Stomach (tissue), 8 donors: ENCODE measurements at regions not wholly inside any gene's neighbourhood (a gene's known extent, or its start where the extent isn't known, plus 50 kb on each side); places are given as distances from the start of the nearest gene placed in this dataset.

Experiments
- DNase-seq, 2 donors: peaks; one replicate each; pipeline versions ENCODE4 v3.0.0 to v3.0.0-alpha.2; 2013 to 2019
- H3K27ac ChIP-seq, 5 donors: fragments of 200-600 bp in 4 of 5; sonication (generic) in 4 of 5; one replicate each; pipeline ENCODE4 v1.5.1; 2013 to 2019; ENCODE audit warnings: mild to moderate bottlenecking in 1 of 5, moderate library complexity in 1 of 5
- H3K27me3 ChIP-seq, 3 donors: fragments of 200-600 bp; sonication (generic); one replicate each; pipeline ENCODE4 v1.5.1; 2017 to 2019; ENCODE audit warnings: mixed run types in 1 of 3
- H3K36me3 ChIP-seq, 4 donors: fragments of 200-600 bp; sonication (generic); 1 replicate in 3 of 4; 2 replicates in 1 of 4; pipeline ENCODE4 v1.5.1; 2016 to 2019
- H3K4me1 ChIP-seq, 4 donors: fragments of 200-600 bp; sonication (generic); one replicate each; pipeline ENCODE4 v1.5.1; 2016 to 2019
- H3K4me3 ChIP-seq, 4 donors: fragments of 200-600 bp; sonication (generic) in 3 of 4; one replicate each; pipeline ENCODE4 v1.5.1; 2016 to 2019; ENCODE audit warnings: mild to moderate bottlenecking in 1 of 4
- H3K9me3 ChIP-seq, 4 donors: fragments of 200-600 bp; sonication (generic); one replicate each; pipeline ENCODE4 v1.5.1; 2016 to 2019
- EP300 ChIP-seq: sonication (generic); formaldehyde crosslinking; IDR thresholded peaks from one replicate; pipeline ENCODE4 v1.6.1; 2017; ENCODE audit warnings: antibody characterized with exemption
- POLR2A ChIP-seq, 4 donors: fragments of 450-650 bp; IDR thresholded peaks; one replicate each; pipeline ENCODE4 v1.6.1; 2016; ENCODE audit warnings: antibody characterized with exemption in 4 of 4, control low read depth in 2 of 4, mild to moderate bottlenecking in 1 of 4, moderate library complexity in 1 of 4
- POLR2AphosphoS5 ChIP-seq, 3 donors: sonication (generic); formaldehyde crosslinking; IDR thresholded peaks; one replicate each; pipeline ENCODE4 v1.6.1; 2016; ENCODE audit warnings: antibody characterized with exemption in 3 of 3
- WGBS, 5 donors: extraction: QIAGEN DNeasy Blood & Tissue Kit in 3 of 5; methylation state at CpG; one replicate each; pipeline versions ENCODE4 v1.1.5 to v1.1.7; 2013 to 2018; 5-methylcytosine and 5-hydroxymethylcytosine counted together
- intact Hi-C: fragments of 100-400 bp; cut with DNase I; formaldehyde crosslinking; loops from one replicate; pipeline ENCODE4 v1.15.1; 2023; ENCODE audit warnings: low total_unique reads
- TF ChIP-seq, protein P1 (sequence below), 7 experiments: fragments of 450-650 bp in 4 of 7; fragments of 200-600 bp in 3 of 7; sonication (generic) in 3 of 7; IDR thresholded peaks; one replicate each; pipeline ENCODE4 v1.5.1; 2016 to 2019; ENCODE audit warnings: antibody characterized with exemption in 7 of 7, control low read depth in 2 of 7, mild to moderate bottlenecking in 1 of 7
- donor health status: healthy with polysubstance abuse.
- donor health status: Bipolar disorder and iron deficiency.
- donor health status: healthy.

DNA sequence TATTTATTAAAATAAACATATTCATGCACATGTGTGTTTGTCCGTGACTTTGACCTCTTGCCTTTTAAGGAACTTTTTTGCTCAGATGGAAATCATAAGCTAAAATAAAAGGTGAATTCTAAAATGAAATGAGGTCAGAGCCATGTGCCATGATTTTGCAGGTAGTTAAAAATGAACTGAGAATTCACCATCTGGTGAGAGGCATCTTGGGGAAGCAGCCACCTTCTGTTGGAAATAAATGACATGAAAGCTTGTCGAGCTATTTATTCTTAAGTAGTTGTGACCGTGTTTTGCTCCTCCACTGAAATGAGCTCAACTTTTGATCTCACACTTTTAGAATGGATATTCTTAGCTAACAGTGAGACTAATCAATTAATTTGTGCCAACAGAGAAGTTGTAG, 56.8 kb upstream of the CNOT2 start:
- H3K36me3 ChIP-seq, result no peaks in the 10 kb centered on the region
- intact Hi-C loops, result no loop called here
- no peak overlapping the region for H3K27ac ChIP-seq
- H3K9me3 ChIP-seq, result no peaks in the 10 kb centered on the region
- no peaks in the 10 kb centered on the region for H3K27me3 ChIP-seq
- no peak for DNase-seq
- no peaks in the 10 kb centered on the region for H3K4me1 ChIP-seq
- WGBS, 5 donors, result 76 to 88% (median 78%) methylated on average over 3 of the region's 3 CpGs
- H3K4me3 ChIP-seq, result no peak overlapping the region
- TF ChIP-seq POLR2A (IDR thresholded peaks at IDR 0.05), result no peak
- TF ChIP-seq POLR2AphosphoS5 (IDR thresholded peaks at IDR 0.05), result no peak
- TF ChIP-seq, protein P1, sequence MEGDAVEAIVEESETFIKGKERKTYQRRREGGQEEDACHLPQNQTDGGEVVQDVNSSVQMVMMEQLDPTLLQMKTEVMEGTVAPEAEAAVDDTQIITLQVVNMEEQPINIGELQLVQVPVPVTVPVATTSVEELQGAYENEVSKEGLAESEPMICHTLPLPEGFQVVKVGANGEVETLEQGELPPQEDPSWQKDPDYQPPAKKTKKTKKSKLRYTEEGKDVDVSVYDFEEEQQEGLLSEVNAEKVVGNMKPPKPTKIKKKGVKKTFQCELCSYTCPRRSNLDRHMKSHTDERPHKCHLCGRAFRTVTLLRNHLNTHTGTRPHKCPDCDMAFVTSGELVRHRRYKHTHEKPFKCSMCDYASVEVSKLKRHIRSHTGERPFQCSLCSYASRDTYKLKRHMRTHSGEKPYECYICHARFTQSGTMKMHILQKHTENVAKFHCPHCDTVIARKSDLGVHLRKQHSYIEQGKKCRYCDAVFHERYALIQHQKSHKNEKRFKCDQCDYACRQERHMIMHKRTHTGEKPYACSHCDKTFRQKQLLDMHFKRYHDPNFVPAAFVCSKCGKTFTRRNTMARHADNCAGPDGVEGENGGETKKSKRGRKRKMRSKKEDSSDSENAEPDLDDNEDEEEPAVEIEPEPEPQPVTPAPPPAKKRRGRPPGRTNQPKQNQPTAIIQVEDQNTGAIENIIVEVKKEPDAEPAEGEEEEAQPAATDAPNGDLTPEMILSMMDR (IDR thresholded peaks at IDR 0.05), result no peak
- no peak for TF ChIP-seq EP300

DNA sequence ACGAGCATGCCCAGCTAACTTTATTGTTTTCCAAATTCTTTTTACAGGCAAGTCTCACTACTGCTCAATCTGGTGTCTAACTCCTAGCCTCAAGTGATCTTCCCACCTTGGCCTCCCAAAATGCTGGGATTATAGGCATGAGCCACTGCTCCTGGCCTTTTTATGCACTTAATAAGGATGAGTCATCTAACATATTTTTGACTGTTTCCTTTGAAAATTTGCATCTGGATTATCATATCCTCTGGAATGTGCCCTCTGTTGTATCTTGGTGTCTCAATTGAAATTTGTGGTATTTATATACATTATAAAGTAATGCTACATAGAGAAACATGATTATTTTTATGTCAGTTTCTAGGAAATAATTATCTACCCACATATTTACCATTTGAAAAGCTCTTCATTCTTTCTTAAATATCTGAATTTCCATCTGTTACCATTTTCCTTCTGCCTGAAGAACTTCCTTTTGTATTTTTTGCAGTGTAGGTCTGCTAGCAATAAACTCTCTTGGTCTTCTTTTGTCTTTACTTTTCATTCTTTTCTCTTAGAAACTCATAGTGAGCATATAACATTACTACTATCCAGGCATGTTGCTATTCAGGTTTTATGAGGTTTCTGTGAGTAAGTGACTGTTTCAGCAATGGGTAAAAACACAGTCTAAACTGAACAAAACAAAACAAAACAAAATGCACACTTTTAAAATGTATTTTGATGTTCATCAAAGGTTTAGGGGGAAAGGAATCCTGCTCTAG, 52.8 kb upstream of the CNOT2 start:
- H3K4me3 ChIP-seq, result no peak overlapping the region
- no peak overlapping the region for H3K27ac ChIP-seq
- WGBS, 5 donors, result 88 to 100% (median 93%) methylated on average over 1 of the region's 1 CpG
- TF ChIP-seq POLR2AphosphoS5 (IDR thresholded peaks at IDR 0.05) (no peak), EP300 (no peak), POLR2A (IDR thresholded peaks at IDR 0.05) (no peak)
- TF ChIP-seq, protein P1 (IDR thresholded peaks at IDR 0.05), result no peak
- no peaks in the 10 kb centered on the region for H3K9me3 ChIP-seq
- H3K27me3 ChIP-seq, result no peaks in the 10 kb centered on the region
- no peaks in the 10 kb centered on the region for H3K36me3 ChIP-seq
- no peaks in the 10 kb centered on the region for H3K4me1 ChIP-seq
- intact Hi-C loops, result no loop called here
- no peak for DNase-seq
